ENCODE measurements at regions not wholly inside any gene's neighbourhood (a gene's known extent, or its start where the extent isn't known, plus 50 kb on each side); places are given as distances from the start of the nearest gene placed in this dataset.

DNA sequence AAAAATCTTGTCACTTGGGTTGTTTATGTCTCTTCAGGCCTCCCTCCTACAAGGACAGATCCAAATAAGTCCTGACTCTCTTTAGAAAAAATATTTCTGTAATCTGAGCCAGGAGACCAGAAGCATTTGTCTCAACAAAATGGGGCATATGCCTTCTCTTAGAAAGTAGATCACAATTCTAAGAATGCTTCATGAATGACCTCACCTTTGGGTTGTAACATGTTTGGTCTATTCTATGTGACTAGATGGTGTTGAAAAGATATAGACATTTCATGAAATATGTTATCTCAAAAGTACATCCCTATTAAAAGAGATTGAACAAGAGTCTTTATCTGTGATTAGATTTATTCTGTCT, 159.0 kb upstream of the SETBP1 start:
- no peak for DNase-seq

DNA sequence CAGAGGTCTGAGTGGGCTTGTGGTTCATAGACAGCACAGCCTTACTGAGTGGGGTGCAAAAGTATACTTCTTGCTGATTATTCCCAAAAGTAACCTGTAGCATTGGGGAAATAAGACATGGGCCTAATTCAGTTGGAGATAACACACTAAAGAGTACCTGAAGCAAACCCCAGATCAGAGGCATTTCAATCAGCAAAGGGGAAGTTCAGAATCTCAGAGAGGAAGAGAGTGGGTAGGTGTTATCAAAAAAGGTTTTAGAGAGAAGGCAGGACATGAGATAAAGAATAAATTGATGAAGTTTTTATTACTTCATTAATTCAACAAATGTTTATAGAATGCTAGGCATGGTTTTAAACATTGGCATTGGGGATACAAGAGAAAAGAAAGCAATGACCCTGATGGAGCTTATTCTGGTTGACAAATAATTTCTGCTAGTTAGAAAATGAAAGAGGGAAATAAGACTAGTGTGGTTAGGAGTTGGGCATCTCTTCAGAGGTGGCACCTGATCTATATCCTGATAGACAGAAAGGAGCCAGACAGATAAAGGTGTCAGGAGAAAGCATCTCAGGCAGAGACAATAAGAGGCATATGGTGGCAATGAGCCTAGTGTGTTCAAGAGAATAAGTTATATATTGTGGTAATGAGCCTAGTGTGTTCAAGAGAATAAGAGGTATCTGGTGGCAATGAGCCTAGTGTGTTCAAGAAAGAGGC, 153.8 kb upstream of the SETBP1 start:
- no peak for DNase-seq

DNA sequence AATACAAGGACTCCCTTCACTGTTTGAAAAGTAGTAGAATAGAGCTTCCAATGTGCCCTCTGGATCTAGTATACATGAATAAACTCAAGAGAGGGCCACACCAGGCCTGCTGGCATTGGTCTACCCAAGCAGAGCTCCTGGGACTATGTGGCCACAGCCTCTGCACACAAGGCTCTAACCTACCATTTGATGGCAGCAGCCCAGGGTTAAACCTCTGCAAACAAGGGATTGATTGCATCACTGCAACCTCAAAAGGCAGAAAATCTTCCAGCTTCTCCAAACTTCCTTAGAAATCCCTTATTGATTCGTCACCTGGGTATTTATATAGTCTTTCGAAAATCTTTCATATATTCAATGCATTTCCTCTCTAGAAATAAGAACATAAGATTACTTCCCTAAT, 147.6 kb upstream of the SETBP1 start:
- DNase-seq = no peak

DNA sequence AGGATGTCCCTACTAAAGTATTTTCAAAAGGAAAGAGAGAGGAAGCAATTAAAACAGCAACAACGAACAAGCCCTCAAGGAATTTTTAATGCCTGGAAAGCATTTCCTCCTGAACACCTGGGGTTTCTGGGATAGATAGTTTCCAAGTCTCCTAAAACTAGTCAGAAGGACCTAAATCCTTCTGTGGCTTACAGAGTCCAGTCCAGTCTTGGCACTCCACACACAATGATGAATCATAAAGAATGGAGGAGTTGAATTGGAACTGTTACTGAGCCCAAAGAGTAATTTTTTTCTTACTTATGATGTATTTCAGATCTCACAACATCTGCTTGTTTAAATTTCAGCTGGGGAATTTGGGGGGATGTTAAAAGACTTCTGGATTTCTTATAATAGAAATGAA, 144.6 kb upstream of the SETBP1 start:
- no peak for DNase-seq

DNA sequence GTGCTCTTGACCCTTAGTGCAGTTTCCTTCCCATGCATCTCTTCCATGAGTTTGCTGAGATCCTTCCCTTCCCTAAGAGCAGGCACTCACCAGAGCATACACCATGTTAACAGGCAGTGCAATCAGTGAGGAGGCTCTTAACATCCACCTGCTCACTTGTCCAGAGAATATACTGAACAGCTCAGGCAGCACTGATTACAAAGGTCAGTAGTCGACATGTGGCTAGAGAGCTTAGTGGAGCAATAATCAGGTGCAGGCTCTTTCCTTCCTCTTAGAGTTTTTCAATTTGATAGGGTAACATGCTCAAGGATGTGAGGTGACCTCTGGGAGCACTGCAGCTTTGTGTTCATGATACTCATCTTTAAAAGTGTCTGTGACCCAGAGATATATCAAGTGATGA, 144.1 kb upstream of the SETBP1 start:
- no peak for DNase-seq

DNA sequence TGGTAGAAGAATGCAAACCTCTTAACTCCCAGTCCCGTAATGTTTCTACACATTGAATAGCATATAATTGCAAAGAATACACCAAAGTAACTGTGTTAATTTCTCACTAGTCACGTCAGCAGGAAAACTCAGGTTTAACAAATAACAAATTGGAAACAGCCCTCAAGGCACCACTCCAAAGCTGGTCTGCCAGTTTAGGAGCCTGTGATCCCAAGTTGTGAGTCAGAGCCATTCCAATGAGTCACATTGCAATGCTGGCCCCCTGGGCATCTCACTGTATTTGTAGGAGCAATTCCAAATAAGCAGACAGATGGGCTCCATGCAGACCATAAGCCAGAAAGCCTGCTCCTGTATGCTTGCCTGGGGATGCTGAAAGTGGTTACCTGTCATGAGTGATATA, 143.2 kb upstream of the SETBP1 start:
- no peak for DNase-seq

DNA sequence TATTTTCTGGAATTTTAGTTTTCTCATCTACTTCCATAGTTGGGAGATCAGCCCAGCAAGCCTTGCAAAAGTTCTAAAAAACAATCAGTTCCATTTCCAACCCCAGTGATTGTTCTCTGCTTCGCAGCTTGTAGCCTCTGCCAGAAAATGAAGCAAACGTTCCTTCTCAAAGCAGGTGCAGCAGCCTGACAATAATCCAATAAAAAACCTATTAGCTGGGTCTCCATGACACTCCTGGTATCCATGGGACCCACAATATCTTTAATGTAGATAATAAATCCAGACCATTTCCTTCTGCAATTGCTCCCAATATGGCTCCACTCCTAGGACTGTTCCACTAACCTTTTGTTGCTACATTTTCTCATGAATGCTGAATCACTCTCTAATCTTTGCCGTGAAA, 140.8 kb upstream of the SETBP1 start:
- DNase-seq = no peak

DNA sequence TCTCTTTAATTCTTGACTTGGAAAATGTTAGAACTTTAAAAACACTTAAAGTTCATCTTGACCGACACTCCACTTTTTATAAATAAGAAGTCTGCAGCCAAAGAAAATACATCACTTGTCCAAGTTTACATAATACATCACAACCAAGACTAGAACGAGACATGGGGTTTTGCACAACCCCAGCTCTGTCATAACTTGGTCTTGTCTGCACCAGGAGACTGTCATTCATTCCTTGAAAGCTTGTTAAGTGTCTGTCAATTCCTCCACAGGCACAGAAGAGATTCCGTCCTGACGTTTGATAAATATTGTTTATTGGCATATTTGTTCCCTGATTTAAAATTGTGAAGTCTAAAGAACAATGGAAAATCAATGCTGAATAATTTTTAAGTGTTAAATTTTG, 139.5 kb upstream of the SETBP1 start:
- DNase-seq = no peak

DNA sequence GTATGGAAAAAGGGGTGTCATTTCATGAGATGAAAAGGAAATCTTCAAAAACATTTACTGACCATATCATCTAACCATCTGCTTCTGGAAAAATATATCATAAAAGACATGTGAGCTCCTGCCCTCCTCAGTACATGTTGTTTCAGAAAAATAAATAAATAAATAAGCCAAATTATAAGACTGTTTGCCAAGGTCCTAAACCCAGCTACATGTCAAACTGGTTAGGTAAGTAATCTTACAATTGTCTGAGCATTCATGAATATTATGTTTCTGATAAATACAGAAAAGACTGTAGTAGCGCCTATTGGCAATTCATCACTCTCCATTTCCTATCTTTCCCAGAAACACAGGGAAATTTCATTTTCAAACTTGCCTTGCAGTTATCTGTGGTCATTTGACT, 138.9 kb upstream of the SETBP1 start:
- no peak for DNase-seq

DNA sequence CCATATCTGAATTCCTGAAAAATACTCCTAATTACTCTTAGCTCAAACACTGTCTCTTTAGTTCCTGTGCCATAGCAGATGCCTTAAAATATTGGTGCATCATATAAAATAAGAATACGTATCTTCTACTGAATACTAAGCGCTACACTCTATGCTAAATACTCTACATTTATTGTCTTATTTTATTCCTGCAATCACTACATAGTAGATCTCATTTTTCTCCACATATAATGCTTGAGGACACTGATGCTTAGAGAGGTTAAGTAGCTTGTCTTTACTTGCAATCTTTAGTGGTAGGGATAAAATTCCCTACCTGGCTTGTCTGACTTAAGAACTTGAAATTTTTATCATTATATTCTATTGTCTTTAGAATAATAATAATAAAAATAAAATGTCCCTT, 137.3 kb upstream of the SETBP1 start:
- no peak for DNase-seq

DNA sequence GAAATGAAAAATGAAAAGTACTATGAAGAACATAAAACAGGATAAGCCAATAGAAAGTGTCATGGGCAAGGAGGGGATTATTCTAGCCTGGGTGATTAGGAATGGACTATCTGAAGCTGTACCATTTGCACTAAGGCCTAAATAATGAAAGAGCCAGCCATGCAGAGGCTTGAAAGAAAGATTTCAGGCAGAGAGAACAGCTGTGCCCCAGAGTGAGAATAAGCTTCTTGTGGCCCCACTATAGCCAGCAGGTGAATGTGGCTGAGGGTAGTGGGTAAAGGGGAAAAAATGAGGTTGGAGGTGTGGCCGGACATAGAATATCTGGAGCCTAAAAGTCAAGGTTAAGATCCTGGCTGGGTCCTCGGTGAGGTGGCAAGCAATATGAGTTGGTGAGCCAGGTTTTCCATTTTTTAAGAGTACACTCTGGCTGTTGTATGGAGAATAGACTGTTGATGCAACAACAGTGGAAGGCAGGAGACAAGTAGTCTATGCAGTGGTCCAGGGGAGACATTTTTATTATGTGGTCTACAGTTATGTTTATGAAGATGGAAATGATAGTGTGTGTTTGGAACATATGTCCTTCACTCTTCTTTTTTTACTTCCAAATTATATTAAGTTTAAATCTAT, 135.2 kb upstream of the SETBP1 start:
- no peak for DNase-seq

DNA sequence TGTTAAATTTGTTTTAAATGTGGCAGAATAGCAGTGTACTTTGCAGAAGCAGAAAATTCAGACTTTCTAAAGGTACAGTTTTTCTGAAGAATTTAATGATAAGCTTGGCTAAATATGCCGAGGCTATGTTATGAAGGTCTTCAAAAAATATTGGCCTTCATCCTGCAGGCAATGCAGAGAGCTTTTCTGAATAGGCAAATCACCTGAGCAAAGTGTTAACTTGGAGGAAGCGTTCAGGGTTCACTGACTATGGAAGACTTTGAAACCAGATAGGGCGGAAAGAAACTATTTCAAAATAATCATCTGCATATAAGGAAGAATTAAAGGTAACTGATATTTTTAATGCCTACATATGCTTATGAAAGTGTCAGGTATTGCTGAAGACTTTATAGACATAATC, 133.7 kb upstream of the SETBP1 start:
- DNase-seq = no peak

DNA sequence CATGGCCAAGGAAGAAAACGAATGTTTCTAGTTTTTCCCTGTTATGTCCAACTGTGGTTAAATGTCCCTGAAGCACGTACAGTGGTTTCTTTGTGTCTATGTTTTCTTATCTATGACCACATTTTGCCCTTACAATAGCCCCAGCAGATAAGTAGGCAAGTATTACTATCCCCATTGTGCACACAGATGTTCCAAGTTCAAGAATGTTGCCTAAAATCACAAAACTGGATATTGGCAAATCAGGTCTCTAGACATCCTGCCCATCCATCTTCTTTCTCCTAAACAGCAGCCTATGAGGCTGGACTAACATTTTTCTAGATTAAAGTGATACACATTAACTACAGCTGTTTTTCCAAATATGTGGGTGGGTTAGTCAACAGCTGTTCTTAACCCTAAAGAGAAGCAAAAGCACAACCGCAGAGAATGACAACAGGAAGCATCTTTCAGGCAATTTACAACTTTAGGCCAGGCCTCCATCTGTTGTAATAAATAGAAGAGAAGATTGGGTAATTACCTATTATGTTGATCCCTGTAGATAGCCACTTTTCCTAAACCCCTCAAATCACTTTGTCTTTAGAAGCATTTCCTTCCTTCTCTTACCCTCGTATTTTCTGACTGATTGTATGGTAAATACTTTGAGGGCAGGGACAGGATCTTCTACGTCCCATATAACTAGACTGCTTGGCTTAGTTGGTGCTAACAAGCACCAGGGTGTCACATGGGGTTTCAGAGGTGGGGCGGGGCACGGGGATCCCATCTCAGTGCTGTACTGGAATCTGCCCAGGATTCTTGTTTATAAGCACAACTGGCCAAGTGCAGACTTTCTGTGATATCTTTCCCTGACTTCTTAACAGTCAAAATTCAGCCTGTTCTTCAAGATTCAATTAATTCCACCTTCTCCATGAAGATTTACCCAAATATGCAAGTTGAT, 132.1 kb upstream of the SETBP1 start:
- peak; percentile 72 for DNase-seq

DNA sequence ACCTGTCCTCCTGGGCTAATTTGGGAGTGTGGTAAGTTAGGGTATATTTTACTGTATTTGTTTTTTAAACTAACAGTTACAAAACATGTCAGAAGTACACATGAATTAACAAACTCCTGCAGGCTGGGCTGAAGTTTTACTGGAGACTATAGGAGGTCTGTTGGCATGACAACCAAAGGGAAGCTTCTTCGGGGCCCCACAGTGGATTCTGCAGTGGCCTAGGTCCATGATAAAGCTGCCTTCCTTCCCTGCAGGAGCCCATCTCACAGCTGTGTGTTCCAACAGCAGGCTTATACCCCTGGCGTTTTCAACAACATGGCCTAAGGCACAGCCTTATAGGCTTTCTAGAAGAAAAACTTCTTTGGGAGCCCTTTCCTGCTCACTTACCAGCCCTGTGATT, 128.0 kb upstream of the SETBP1 start:
- no peak for DNase-seq

DNA sequence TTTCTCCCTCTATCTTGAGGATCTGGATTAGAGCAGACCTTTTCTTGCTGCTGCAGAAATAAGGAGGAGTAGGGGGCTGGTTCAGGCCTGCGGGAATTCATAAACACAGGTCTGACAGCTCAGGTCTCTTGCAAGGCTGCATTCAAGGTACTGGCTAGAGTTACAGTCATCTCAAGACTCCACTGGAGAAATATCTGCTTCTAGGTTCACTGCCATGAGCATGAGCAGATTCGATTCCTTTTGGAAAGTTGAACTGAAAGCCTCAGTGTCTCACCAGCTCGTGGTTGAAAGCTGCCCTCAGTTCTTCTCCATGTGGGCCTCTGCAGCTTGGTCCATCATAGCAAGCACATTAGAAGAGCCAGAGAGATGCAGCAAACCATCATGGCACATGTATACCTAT, 124.4 kb upstream of the SETBP1 start:
- DNase-seq = no peak

DNA sequence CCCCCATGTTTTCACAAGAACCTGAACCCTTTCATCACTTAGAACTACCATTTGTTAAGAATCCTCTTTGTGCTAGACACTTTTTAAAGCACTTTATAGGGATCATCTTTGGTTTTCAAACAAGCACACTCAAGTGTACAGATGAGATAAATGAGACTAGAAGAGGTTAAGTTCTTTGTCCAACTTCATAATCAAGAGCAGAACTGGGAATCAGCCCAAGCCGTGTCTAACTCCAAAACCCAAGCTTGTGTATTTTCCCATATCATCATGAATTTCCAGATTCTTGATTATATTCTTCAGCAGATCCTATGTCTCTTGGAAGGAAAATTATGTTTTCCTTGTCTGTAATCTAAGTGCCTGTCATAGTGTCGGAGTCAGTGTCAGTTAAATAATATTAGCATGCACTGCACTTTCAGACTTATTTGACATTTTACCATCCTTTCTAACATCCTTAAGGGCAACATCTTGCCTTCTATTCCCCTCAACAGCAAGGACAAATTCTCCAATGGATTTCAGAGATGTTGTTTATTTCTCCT, 123.0 kb upstream of the SETBP1 start:
- no peak for DNase-seq

DNA sequence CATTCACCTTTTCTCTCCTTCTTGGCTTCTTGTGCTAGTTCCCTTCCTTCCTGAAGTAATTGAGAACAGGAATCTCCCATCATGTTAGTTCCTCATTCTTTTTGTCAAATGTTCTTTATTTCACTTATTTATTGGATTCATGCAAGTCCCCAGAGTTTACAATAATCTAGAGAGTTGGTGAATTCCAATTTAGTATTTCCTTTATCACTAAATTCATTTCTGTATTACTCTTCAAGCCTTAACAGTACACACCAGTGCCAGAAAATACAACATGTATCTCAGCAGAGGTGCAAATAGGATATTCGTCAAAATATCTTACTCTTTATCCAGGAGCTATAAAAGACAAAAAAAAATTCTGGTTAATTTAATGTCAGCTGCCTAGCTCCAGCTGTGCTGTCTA, 121.9 kb upstream of the SETBP1 start:
- DNase-seq = no peak

DNA sequence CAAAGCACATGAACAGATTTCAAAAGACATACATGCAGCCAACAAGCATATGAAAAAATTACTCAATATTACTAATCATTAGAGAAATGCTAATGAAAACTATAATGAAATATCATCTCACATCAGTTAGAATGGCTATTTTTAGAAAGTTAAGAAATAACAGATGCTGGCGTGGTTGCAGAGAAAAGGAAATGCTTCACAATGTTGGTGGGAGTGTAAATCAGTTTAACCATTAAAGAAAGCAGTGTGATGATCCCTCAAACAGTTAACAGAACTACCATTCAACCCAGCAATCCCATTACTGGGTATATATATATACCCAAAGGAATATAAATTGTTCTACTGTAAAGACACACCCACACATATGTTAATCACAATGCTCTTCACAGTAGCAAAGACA, 117.7 kb upstream of the SETBP1 start:
- DNase-seq = no peak

DNA sequence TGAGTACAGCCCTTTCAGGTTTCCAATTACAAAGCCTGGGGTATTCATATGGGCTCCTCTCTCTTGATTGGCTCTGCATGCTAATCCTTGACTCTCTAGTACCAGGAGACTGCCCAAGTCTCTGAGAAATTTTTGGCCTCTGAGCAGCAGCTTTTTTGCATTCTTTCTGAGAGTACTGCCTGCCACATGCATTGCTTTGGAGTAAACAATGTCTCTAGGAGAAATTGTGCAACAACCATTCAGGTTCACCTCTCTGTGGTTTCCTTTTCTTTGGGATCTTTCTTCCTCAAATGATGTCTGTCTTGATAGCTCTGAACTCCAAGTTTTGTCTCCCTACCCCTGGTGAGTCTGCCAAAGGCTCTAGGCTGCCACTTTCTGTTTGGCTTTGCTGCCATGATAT, 115.8 kb upstream of the SETBP1 start:
- DNase-seq = peak; percentile 4

DNA sequence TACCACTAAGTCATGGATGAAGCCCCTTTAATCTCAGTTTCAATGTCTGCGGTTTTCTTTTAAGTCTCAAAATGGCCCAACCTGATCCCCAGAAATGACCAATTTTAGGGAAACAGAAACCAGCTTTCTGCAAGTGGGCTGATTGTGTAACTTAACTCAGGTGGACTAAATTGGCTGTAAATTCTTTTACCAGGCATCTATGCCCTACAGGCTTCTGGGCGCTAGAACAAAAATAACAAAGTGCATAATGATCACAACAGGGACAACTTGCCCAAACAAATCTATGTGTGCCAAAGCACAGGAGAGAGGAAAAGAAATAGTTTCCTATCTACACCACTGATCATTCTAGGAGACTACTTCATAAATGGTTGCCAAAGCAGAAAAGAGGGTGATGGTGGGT, 112.3 kb upstream of the SETBP1 start:
- no peak for DNase-seq

DNA sequence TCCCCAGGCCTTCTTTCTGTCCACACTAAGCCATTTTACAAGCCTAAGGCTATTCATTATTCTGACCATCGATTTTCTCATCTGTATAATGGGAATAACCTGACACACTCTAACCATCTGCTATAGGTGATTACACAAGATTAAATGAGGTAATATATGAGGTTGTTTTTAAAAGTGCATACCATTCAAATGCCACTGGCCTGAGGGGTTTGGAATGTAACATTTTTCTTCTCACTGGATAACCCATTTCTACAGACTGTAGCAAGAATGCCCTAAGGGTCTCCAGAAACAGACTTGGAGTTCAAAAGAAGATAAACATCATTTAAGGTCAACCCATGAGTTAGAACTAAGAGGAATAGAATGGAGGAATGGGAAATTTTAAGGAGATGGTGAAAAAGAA, 111.7 kb upstream of the SETBP1 start:
- no peak for DNase-seq

DNA sequence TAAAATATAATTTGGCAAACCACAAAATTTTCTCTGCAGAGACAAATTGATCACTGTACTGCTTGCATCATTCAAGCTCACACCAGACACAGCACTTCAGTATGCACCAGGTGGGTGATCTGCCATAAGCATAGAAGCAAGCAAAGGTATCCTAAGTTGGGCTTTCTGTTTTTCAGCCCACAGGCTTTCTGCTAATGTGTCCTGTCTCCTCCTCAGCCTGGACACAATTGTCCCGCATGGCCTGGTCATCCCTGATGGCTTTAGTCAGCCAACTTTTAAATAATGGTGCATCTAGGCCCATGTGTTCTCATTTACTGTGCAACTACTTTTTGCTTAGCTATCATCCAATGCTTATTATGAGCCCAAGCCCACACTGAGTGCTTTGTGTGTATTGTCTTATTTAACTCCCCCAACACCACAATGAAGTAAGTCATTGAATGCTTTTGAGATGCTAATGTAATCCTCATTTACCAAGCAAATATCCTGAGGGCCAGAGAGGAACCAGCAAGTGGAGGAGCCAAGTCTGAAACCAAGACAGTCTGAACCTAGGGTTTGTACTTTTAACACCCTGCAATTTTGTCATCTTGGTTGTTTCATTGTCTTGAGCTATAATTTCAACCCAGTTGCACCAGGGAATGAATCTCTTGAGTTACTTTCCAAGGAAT, 111.2 kb upstream of the SETBP1 start:
- no peak for DNase-seq

DNA sequence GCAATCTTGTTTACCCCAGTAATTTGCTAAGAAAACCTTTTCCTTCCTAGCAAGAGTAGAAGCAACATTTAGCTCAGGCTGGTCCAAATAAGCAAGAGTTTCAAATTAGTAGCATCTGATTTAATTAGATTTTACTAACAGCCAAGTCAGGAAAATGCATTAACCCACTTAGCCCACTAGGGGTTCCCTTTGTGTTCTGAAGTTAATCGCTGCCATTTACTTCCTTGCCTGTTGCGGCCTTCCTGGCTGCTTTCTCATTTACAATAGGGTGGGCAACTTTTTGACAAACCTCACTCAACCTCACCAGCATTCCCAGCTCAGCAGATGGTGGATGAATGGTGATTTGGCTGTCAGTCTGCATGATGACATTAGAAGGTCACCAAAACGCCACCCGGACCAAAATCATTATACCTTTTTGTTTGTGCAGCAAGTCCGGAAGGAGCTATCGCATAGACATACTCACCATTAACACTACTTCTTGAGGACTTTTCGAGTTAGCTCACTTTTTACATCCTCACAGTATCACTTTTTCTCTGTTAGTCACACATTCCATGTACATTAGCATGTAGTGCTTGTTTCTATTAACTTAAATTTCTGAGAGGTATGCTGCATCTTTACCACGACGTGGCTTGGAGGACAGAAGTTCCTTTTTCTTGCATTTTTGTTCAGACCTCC, 101.5 kb upstream of the SETBP1 start:
- DNase-seq = peak; percentile 53
